Cardiac muscle cell (in vitro differentiated cells and primary cell): ENCODE measurements at regions not wholly inside any gene's neighbourhood (a gene's known extent, or its start where the extent isn't known, plus 50 kb on each side); places are given as distances from the start of the nearest gene placed in this dataset.

ENCODE experiments used
- DNase-seq, 2 donors: peaks; one replicate each; pipeline versions ENCODE4 v3.0.0 to v3.0.0-alpha.2; 2010 to 2017; ENCODE audit warnings: low read depth in 1 of 2, low spot score in 1 of 2
- H3K27ac ChIP-seq: fragments of 200-600 bp; sonication (generic); 2 replicates; pipeline ENCODE4 v1.5.1; 2016
- H3K27me3 ChIP-seq: fragments of 200-600 bp; sonication (generic); 2 replicates; pipeline ENCODE4 v1.6.0; 2016; ENCODE audit warnings: control low read depth
- H3K36me3 ChIP-seq: fragments of 200-600 bp; sonication (generic); 2 replicates; pipeline ENCODE4 v1.5.1; 2016; ENCODE audit warnings: control low read depth
- H3K4me1 ChIP-seq: fragments of 200-600 bp; sonication (generic); 2 replicates; pipeline ENCODE4 v1.8.1; 2017; ENCODE audit warnings: low read depth, mild to moderate bottlenecking, mixed run types
- H3K4me3 ChIP-seq: fragments of 200-600 bp; sonication (generic); 2 replicates; pipeline ENCODE4 v1.5.1; 2016; ENCODE audit warnings: mild to moderate bottlenecking
- H3K9me3 ChIP-seq: fragments of 200-600 bp; sonication (generic); 2 replicates; pipeline ENCODE4 v1.5.1; 2017; ENCODE audit warnings: low read depth, mild to moderate bottlenecking, control low read depth
- CTCF ChIP-seq: IDR thresholded peaks from 2 replicates; pipeline ENCODE4 v1.5.1; 2012; ENCODE audit warnings: low read depth, mild to moderate bottlenecking, low read length

GRCh38 chr14:104512771-104513640 lies 66.6 kb upstream of the C14orf180 start:
- TF ChIP-seq CTCF, result no peak
- H3K9me3 ChIP-seq, result no peaks in the 10 kb centered on the region
- no peak for DNase-seq

GRCh38 chr14:104513641-104514046 lies 65.9 kb upstream of the C14orf180 start:
- no peak for TF ChIP-seq CTCF
- H3K4me1 ChIP-seq, result peaks cover 3% of the 10 kb centered on the region
- no peak for DNase-seq

More at GRCh38 chr14:104512771-104513640, 66.6 kb upstream of the C14orf180 start:
- no peak overlapping the region for H3K27ac ChIP-seq
- no peaks in the 10 kb centered on the region for H3K36me3 ChIP-seq
- no peaks in the 10 kb centered on the region for H3K27me3 ChIP-seq
- no peaks in the 10 kb centered on the region for H3K4me1 ChIP-seq
- H3K4me3 ChIP-seq, result no peak overlapping the region

DNA sequence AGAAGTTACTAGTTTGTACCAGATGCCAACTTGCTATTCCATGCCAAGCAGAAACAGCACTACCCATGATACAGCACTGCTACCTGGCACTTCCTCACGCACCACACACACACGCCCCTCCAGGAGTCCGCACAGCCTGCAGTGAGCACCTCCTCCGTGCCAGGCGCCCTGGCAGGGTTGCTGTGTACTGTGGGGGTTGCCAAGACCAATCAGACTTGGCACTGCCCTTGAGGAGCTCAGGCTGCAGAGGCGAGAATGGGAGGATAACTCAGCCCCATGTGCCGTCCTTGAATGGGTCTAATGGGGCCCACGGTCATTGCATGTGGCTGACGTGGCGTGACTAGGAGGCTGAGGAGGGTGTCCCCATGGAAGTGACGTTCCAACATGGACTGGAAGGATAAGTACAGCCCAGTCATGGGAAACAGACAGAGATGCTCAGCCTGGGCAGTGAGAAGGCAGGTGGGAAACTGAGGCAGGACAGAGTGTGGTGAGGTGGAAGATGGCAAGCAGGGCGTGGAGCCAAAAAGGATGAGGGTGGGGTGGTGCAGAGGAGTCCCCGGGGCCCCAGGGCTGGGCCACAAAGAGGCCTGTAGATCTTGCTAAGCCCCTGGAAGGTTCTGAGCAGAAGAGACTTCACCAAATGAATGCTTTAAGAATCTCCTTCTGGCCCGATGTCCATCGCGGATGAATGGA lies 65.3 kb upstream of the C14orf180 start:
- no peak for TF ChIP-seq CTCF
- Histone ChIP-seq H3K4me3 (no peak overlapping the region), H3K9me3 (no peaks in the 10 kb centered on the region), H3K27ac (no peak overlapping the region), H3K36me3 (no peaks in the 10 kb centered on the region), H3K27me3 (no peaks in the 10 kb centered on the region), H3K4me1 (peaks cover 10% of the 10 kb centered on the region)
- no peak for DNase-seq

More at GRCh38 chr14:104513641-104514046, 65.9 kb upstream of the C14orf180 start:
- Histone ChIP-seq H3K27ac (no peak overlapping the region), H3K4me3 (no peak overlapping the region), H3K9me3 (no peaks in the 10 kb centered on the region), H3K36me3 (no peaks in the 10 kb centered on the region), H3K27me3 (no peaks in the 10 kb centered on the region)

DNA sequence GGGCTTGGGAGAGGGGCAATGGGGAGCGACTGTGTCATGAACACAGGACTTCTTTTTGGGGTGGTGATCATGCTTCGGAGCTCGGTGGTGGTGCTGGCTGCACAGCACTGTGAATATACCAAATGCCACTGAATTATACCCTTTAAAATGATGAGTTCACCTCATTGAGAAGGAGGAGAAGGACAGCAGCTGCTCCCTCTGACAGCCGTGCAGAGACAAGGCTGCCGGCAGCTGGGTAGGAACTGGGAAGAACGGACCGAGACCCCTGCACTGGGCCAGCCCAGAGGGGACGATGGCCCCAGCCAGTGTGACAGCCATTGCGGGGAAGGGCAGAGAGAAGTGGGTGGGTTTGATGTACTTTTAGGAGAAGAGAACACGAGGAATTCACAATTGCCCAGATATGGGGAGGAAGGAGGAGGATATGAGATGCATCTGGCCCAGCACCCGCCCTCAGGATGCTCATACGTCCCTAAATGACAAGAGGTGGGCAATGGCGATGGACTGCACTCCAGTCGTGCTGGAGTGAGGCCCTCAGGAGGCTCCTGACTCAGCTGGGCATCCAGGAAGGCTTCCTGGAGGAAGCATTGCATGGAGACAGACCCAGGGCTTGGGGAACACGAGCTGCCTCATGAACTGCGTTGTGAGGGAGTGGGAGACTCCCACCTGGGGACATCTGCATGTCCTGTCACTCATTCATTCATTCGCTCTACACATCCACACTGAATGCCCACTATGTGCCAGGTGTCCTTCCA lies 64.3 kb upstream of the C14orf180 start:
- no peak overlapping the region for H3K27ac ChIP-seq
- no peak overlapping the region for H3K4me3 ChIP-seq
- H3K9me3 ChIP-seq, result no peaks in the 10 kb centered on the region
- no peak for TF ChIP-seq CTCF
- DNase-seq, result no peak
- no peaks in the 10 kb centered on the region for H3K36me3 ChIP-seq
- no peaks in the 10 kb centered on the region for H3K27me3 ChIP-seq
- H3K4me1 ChIP-seq, result peaks cover 12% of the 10 kb centered on the region
